GM23338 (cell line): ENCODE measurements at regions not wholly inside any gene's neighbourhood (a gene's known extent, or its start where the extent isn't known, plus 50 kb on each side); places are given as distances from the start of the nearest gene placed in this dataset.

Source experiments
- ATAC-seq: fragments of 200-7000 bp; cut with Tn5 transposase; 3 replicates; pipeline ENCODE4 v1.9.1; 2020
- DNase-seq: peaks from one replicate; pipeline ENCODE4 v3.0.0-alpha.2; 2015; ENCODE audit warnings: low spot score
- H2AFZ ChIP-seq: fragments of 200-600 bp; sonication (generic); 2 replicates; pipeline ENCODE4 v1.8.0; 2016; ENCODE audit warnings: antibody characterized with exemption, mild to moderate bottlenecking, moderate library complexity
- H3F3A ChIP-seq: fragments of 200-600 bp; sonication (generic); replicated peaks from 2 replicates; pipeline ENCODE4 v1.8.0; 2017; ENCODE audit warnings: antibody characterized with exemption, mixed run types, low read depth
- H3K27ac ChIP-seq: fragments of 200-600 bp; sonication (generic); 2 replicates; pipeline ENCODE4 v1.6.1; 2016; ENCODE audit warnings: low read depth
- H3K27me3 ChIP-seq: fragments of 200-600 bp; sonication (generic); 2 replicates; pipeline ENCODE4 v1.8.0; 2016; ENCODE audit warnings: mild to moderate bottlenecking, mixed run types, moderate library complexity; ENCODE audit not compliant: insufficient read depth
- H3K36me3 ChIP-seq: fragments of 200-600 bp; sonication (generic); 2 replicates; pipeline ENCODE4 v1.8.0; 2016; ENCODE audit warnings: mild to moderate bottlenecking; ENCODE audit not compliant: insufficient read depth
- H3K4me1 ChIP-seq: fragments of 200-600 bp; sonication (generic); 2 replicates; pipeline ENCODE4 v1.8.0; 2016; ENCODE audit warnings: mild to moderate bottlenecking, moderate library complexity; ENCODE audit not compliant: insufficient read depth
- H3K4me2 ChIP-seq: fragments of 200-600 bp; sonication (generic); 2 replicates; pipeline ENCODE4 v1.7.1; 2017; ENCODE audit warnings: mixed run types
- H3K4me3 ChIP-seq: fragments of 200-600 bp; sonication (generic); 2 replicates; pipeline ENCODE4 v1.6.1; 2016; ENCODE audit warnings: mixed run types
- H3K79me2 ChIP-seq: fragments of 200-600 bp; sonication (generic); replicated peaks from 2 replicates; pipeline ENCODE4 v1.8.0; 2017; ENCODE audit warnings: mild to moderate bottlenecking; ENCODE audit not compliant: insufficient read depth
- H3K9me2 ChIP-seq: fragments of 200-600 bp; sonication (generic); 2 replicates; pipeline ENCODE4 v1.8.0; 2017; ENCODE audit not compliant: insufficient read depth
- H4K20me1 ChIP-seq: fragments of 200-600 bp; sonication (generic); replicated peaks from 2 replicates; pipeline ENCODE4 v1.8.0; 2017; ENCODE audit warnings: mild to moderate bottlenecking; ENCODE audit not compliant: insufficient read depth
- H3K27ac Mint-ChIP-seq: 2 replicates; pipeline ENCODE4 v1.8.0; 2020; ENCODE audit warnings: inconsistent platforms, mild to moderate bottlenecking, moderate library complexity, mixed read lengths
- H3K27me3 Mint-ChIP-seq: 3 replicates; pipeline ENCODE4 v1.8.0; 2022; ENCODE audit warnings: low read depth, mild to moderate bottlenecking, moderate library complexity, mixed read lengths, inconsistent platforms; ENCODE audit not compliant: insufficient read depth, poor library complexity
- H3K36me3 Mint-ChIP-seq: 3 replicates; pipeline ENCODE4 v1.8.0; 2021; ENCODE audit warnings: low read depth, mild to moderate bottlenecking, inconsistent platforms, moderate library complexity, mixed read lengths
- H3K4me1 Mint-ChIP-seq: 3 replicates; pipeline ENCODE4 v1.8.0; 2020; ENCODE audit warnings: mild to moderate bottlenecking, inconsistent platforms, mixed read lengths
- H3K4me3 Mint-ChIP-seq: 3 replicates; pipeline ENCODE4 v1.8.0; 2021; ENCODE audit warnings: moderate library complexity, mild to moderate bottlenecking, inconsistent platforms, mixed read lengths
- H3K9me3 Mint-ChIP-seq: 3 replicates; pipeline ENCODE4 v1.8.0; 2020; ENCODE audit warnings: moderate library complexity, mild to moderate bottlenecking, inconsistent platforms, mixed read lengths
- EZH2phosphoT487 ChIP-seq: fragments of 200-600 bp; sonication (generic); IDR thresholded peaks from one replicate; pipeline ENCODE4 v1.8.1; 2018; ENCODE audit warnings: antibody characterized with exemption; ENCODE audit not compliant: unreplicated experiment
- JUNB ChIP-seq: IDR thresholded peaks from one replicate; pipeline ENCODE4 v1.6.1; 2016; ENCODE audit warnings: antibody characterized with exemption; ENCODE audit not compliant: unreplicated experiment
- NANOG ChIP-seq: IDR thresholded peaks from 2 replicates; pipeline ENCODE4 v1.6.1; 2016; ENCODE audit warnings: antibody characterized with exemption, borderline replicate concordance
- POLR2AphosphoS5 ChIP-seq: IDR thresholded peaks from 2 replicates; pipeline ENCODE4 v1.6.1; 2016; ENCODE audit warnings: antibody characterized with exemption, low read depth
- ZNF114 ChIP-seq: fragments of 250-450 bp; sonication (Bioruptor Pico); IDR thresholded peaks from 2 replicates; pipeline ENCODE4 v1.5.0; 2020; ENCODE audit warnings: mild to moderate bottlenecking, moderate library complexity
- TF ChIP-seq, protein P1 (sequence below), 2 experiments: fragments of 200-600 bp in 1 of 2; sonication (generic) in 1 of 2; conservative IDR thresholded peaks; 2 replicates each; pipeline versions ENCODE4 v1.5.1 to v1.6.1; 2016 to 2017; ENCODE audit warnings: antibody characterized with exemption in 2 of 2, low read depth in 2 of 2, mild to moderate bottlenecking in 2 of 2, moderate library complexity in 1 of 2
- TF ChIP-seq, protein P2 (sequence below): IDR thresholded peaks from one replicate; pipeline ENCODE4 v1.6.1; 2018; ENCODE audit warnings: antibody characterized with exemption; ENCODE audit not compliant: unreplicated experiment

DNA sequence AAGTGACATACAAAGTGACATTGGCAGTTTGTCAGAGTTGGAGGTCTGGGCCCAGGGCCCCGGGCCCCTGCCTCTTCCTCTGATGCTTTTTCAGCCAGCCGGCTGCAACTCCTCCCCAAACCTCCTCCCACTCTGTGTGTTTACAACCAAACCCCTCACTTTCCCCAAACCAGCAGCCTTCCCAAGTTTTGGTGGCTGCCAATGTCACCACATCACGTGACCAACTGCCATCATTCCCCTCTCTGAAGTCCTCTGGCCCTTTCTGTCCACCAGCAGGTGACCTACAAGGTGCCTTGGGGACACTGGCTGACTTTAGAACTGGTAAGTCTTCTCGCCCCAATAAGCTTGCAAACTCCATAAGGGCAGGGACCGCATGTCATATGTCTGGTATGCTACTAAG lies 357.7 kb downstream of the BCOR start:
- H3K27me3 Mint-ChIP-seq, result peaks cover 3% of the 10 kb centered on the region
- Histone ChIP-seq H3K27ac (no peak overlapping the region), H3K4me2 (no peak overlapping the region), H4K20me1 (no peaks in the 10 kb centered on the region), H3K4me1 (no peaks in the 10 kb centered on the region), H3K27me3 (no peaks in the 10 kb centered on the region), H3K79me2 (no peaks in the 10 kb centered on the region), H3K36me3 (no peaks in the 10 kb centered on the region), H2AFZ (no peak overlapping the region), H3K4me3 (no peak overlapping the region), H3F3A (no peaks in the 10 kb centered on the region), H3K9me2 (no peaks in the 10 kb centered on the region)
- ATAC-seq (no peak), DNase-seq (no peak)
- no peaks in the 10 kb centered on the region; the same call in 2 of the 3 replicates for H3K9me3 Mint-ChIP-seq
- no peak overlapping the region for H3K27ac Mint-ChIP-seq
- TF ChIP-seq, protein P1, sequence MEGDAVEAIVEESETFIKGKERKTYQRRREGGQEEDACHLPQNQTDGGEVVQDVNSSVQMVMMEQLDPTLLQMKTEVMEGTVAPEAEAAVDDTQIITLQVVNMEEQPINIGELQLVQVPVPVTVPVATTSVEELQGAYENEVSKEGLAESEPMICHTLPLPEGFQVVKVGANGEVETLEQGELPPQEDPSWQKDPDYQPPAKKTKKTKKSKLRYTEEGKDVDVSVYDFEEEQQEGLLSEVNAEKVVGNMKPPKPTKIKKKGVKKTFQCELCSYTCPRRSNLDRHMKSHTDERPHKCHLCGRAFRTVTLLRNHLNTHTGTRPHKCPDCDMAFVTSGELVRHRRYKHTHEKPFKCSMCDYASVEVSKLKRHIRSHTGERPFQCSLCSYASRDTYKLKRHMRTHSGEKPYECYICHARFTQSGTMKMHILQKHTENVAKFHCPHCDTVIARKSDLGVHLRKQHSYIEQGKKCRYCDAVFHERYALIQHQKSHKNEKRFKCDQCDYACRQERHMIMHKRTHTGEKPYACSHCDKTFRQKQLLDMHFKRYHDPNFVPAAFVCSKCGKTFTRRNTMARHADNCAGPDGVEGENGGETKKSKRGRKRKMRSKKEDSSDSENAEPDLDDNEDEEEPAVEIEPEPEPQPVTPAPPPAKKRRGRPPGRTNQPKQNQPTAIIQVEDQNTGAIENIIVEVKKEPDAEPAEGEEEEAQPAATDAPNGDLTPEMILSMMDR (conservative IDR thresholded peaks at IDR 0.05; ENCODE audit: low read depth in 2 of 2), result no peak
- TF ChIP-seq ZNF114 (CRISPR knock-in tag), result no peak
- TF ChIP-seq, protein P2, sequence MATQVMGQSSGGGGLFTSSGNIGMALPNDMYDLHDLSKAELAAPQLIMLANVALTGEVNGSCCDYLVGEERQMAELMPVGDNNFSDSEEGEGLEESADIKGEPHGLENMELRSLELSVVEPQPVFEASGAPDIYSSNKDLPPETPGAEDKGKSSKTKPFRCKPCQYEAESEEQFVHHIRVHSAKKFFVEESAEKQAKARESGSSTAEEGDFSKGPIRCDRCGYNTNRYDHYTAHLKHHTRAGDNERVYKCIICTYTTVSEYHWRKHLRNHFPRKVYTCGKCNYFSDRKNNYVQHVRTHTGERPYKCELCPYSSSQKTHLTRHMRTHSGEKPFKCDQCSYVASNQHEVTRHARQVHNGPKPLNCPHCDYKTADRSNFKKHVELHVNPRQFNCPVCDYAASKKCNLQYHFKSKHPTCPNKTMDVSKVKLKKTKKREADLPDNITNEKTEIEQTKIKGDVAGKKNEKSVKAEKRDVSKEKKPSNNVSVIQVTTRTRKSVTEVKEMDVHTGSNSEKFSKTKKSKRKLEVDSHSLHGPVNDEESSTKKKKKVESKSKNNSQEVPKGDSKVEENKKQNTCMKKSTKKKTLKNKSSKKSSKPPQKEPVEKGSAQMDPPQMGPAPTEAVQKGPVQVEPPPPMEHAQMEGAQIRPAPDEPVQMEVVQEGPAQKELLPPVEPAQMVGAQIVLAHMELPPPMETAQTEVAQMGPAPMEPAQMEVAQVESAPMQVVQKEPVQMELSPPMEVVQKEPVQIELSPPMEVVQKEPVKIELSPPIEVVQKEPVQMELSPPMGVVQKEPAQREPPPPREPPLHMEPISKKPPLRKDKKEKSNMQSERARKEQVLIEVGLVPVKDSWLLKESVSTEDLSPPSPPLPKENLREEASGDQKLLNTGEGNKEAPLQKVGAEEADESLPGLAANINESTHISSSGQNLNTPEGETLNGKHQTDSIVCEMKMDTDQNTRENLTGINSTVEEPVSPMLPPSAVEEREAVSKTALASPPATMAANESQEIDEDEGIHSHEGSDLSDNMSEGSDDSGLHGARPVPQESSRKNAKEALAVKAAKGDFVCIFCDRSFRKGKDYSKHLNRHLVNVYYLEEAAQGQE, result no peak
- TF ChIP-seq NANOG, result no peak
- H3K4me1 Mint-ChIP-seq, result peaks cover 4% of the 10 kb centered on the region; the same call in 2 of the 3 replicates
- H3K4me3 Mint-ChIP-seq, result no peak overlapping the region
- no peaks in the 10 kb centered on the region for H3K36me3 Mint-ChIP-seq

DNA sequence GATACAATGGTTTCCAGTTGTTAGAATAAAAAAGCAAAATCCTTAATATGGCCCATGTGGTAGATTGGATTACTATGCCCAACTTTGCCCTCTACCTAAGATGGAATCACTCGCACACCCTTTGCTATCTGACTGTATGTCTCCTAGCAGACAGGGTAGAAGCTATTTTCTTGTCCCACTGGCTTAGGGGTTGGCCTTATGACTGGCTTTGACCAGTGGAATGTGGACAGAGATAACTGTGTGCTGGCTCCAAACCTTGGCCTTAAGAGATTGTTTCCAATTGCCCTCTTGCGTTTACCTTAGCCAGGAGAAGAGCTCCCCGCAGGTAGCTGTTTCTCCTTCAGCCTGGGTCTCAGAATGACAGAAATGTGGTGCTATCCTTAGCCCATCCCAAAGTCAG lies 355.9 kb downstream of the BCOR start:
- H3K27ac Mint-ChIP-seq, result no peak overlapping the region
- H3K4me2 ChIP-seq, result no peak overlapping the region
- H3K4me1 Mint-ChIP-seq, result peaks cover 4% of the 10 kb centered on the region; the same call in 2 of the 3 replicates
- H3K4me1 ChIP-seq, result no peaks in the 10 kb centered on the region
- DNase-seq (no peak), ATAC-seq (no peak)
- no peak overlapping the region for H3K4me3 Mint-ChIP-seq
- H3K9me2 ChIP-seq, result no peaks in the 10 kb centered on the region
- no peak overlapping the region for H2AFZ ChIP-seq
- H3K27me3 ChIP-seq, result no peaks in the 10 kb centered on the region
- H3F3A ChIP-seq, result no peaks in the 10 kb centered on the region
- H3K36me3 Mint-ChIP-seq, result no peaks in the 10 kb centered on the region
- H3K4me3 ChIP-seq, result no peak overlapping the region
- no peaks in the 10 kb centered on the region for H3K79me2 ChIP-seq
- H4K20me1 ChIP-seq, result no peaks in the 10 kb centered on the region
- no peaks in the 10 kb centered on the region; the same call in 2 of the 3 replicates for H3K9me3 Mint-ChIP-seq
- no peak overlapping the region for H3K27ac ChIP-seq
- H3K27me3 Mint-ChIP-seq, result peaks cover 5% of the 10 kb centered on the region
- H3K36me3 ChIP-seq, result no peaks in the 10 kb centered on the region
- TF ChIP-seq, protein P2, result no peak
- TF ChIP-seq EZH2phosphoT487, result no peak
- TF ChIP-seq ZNF114 (CRISPR knock-in tag), result no peak
- TF ChIP-seq JUNB, result no peak
- no peak for TF ChIP-seq POLR2AphosphoS5
- TF ChIP-seq, protein P1 (conservative IDR thresholded peaks at IDR 0.05; ENCODE audit: low read depth in 2 of 2), result no peak
